H1 (cell line): ENCODE measurements at regions not wholly inside any gene's neighbourhood (a gene's known extent, or its start where the extent isn't known, plus 50 kb on each side); places are given as distances from the start of the nearest gene placed in this dataset.

Experiments
- CTCF ChIA-PET: fragments of 300-600 bp; sonication (Branson Sonifier 250); formaldehyde crosslinking; loops from one replicate; lab custom pipeline; 2021; ENCODE audit not compliant: partially characterized antibody; lab: Charles Lee
- POLR2A ChIA-PET: fragments of 300-600 bp; sonication (Branson Sonifier 250); formaldehyde crosslinking; loops from one replicate; lab custom pipeline; 2021; ENCODE audit warnings: inconsistent platforms; ENCODE audit not compliant: partially characterized antibody; lab: Charles Lee
- DNase-seq, 2 experiments: peaks; one replicate each; pipeline versions ENCODE4 v3.0.0 to v3.0.0-alpha.2; 2010 to 2022; ENCODE audit warnings: low spot score in 2 of 2, low read depth in 1 of 2, mixed read lengths in 1 of 2
- FAIRE-seq: peaks from 2 replicates; lab custom pipeline; 2011; peaks lifted over from hg19 to GRCh38; lab: Jason Lieb, UNC
- H2AFZ ChIP-seq: 2 replicates; pipeline ENCODE4 v1.8.1; 2012; ENCODE audit warnings: low read length, inconsistent platforms
- H2AK5ac ChIP-seq: 2 replicates; pipeline ENCODE4 v1.6.1; 2013; ENCODE audit warnings: low read depth, low read length
- H2BK120ac ChIP-seq: replicated peaks from 2 replicates; pipeline ENCODE3; 2013; ENCODE audit warnings: low read depth, low read length, inconsistent platforms
- H2BK12ac ChIP-seq: 2 replicates; pipeline ENCODE4 v1.6.1; 2013; ENCODE audit warnings: low read depth, low read length
- H2BK15ac ChIP-seq: 2 replicates; pipeline ENCODE4 v1.6.1; 2013; ENCODE audit warnings: low read length
- H2BK20ac ChIP-seq: 2 replicates; pipeline ENCODE4 v1.6.1; 2013; ENCODE audit warnings: low read length
- H2BK5ac ChIP-seq: 2 replicates; pipeline ENCODE4 v1.6.1; 2013; ENCODE audit warnings: low read depth, low read length
- H3K14ac ChIP-seq: 2 replicates; pipeline ENCODE4 v1.6.1; 2013; ENCODE audit warnings: inconsistent platforms; ENCODE audit not compliant: insufficient read length
- H3K18ac ChIP-seq: 2 replicates; pipeline ENCODE4 v1.6.1; 2013; ENCODE audit warnings: low read length; ENCODE audit errors: extremely low read depth
- H3K23ac ChIP-seq: 2 replicates; pipeline ENCODE4 v1.6.1; 2013; ENCODE audit warnings: inconsistent platforms; ENCODE audit not compliant: insufficient read length
- H3K23me2 ChIP-seq: 2 replicates; pipeline ENCODE4 v1.6.1; 2013; ENCODE audit warnings: low read depth, low read length
- H3K27ac ChIP-seq: 2 replicates; pipeline ENCODE4 v1.6.1; 2011; ENCODE audit warnings: low read depth, low read length, inconsistent platforms
- H3K27me3 ChIP-seq, 4 experiments: replicated peaks in 1 of 4; 1 replicate in 1 of 4; 2 replicates in 3 of 4; pipeline versions ENCODE4 v1.6.1 to v1.8.1; 2011 to 2013; ENCODE audit warnings: low read length in 3 of 4, mild to moderate bottlenecking in 3 of 4, inconsistent platforms in 2 of 4, mixed read lengths in 2 of 4, moderate library complexity in 1 of 4; ENCODE audit not compliant: control insufficient read depth in 3 of 4, insufficient read depth in 3 of 4; ENCODE audit errors: extremely low read depth in 1 of 4
- H3K36me3 ChIP-seq, 4 experiments: 2 replicates each; pipeline versions ENCODE4 v1.6.1 to v1.8.1; 2011 to 2013; ENCODE audit warnings: mild to moderate bottlenecking in 4 of 4, low read length in 3 of 4, moderate library complexity in 2 of 4, control low read depth in 1 of 4, inconsistent platforms in 1 of 4; ENCODE audit not compliant: insufficient read depth in 4 of 4, control insufficient read depth in 2 of 4
- H3K4ac ChIP-seq: replicated peaks from 2 replicates; pipeline ENCODE3; 2013; ENCODE audit warnings: low read length, low read depth, mixed read lengths, inconsistent platforms; ENCODE audit not compliant: insufficient read length
- H3K4me1 ChIP-seq, 4 experiments: replicated peaks in 1 of 4; 1 replicate in 1 of 4; 2 replicates in 3 of 4; pipeline versions ENCODE4 v1.6.1 to v1.8.1; 2011 to 2013; ENCODE audit warnings: low read length in 3 of 4, inconsistent platforms in 2 of 4, mixed read lengths in 1 of 4; ENCODE audit not compliant: insufficient read depth in 4 of 4, control insufficient read depth in 3 of 4
- H3K4me2 ChIP-seq, 2 experiments: 2 replicates each; pipeline versions ENCODE4 v1.6.1 to v1.8.1; 2011 to 2013; ENCODE audit warnings: low read depth in 2 of 2, low read length in 2 of 2, control low read depth in 1 of 2, inconsistent platforms in 1 of 2, mild to moderate bottlenecking in 1 of 2; ENCODE audit not compliant: insufficient read depth in 1 of 2
- H3K4me3 ChIP-seq, 4 experiments: fragments of 200-600, 300-600 bp in 1 of 4; sonication (generic), shearing (Covaris generic), sonication (Bioruptor Twin) in 1 of 4; 2 replicates each; pipeline versions ENCODE4 v1.5.1 to v1.8.1; 2011 to 2016; ENCODE audit warnings: low read length in 4 of 4, low read depth in 3 of 4, control low read depth in 2 of 4, inconsistent platforms in 2 of 4, mild to moderate bottlenecking in 2 of 4, mixed read lengths in 1 of 4, moderate library complexity in 1 of 4; ENCODE audit not compliant: insufficient read depth in 2 of 4; ENCODE audit errors: extremely low read depth in 1 of 4
- H3K56ac ChIP-seq: replicated peaks from 2 replicates; pipeline ENCODE3; 2013; ENCODE audit warnings: low read depth, mild to moderate bottlenecking, mixed read lengths, low read length, inconsistent platforms; ENCODE audit not compliant: insufficient read length
- H3K79me1 ChIP-seq: 2 replicates; pipeline ENCODE4 v1.6.1; 2013; ENCODE audit warnings: low read depth, low read length, control low read depth
- H3K79me2 ChIP-seq, 2 experiments: 2 replicates each; pipeline versions ENCODE4 v1.6.1 to v1.8.1; 2012 to 2013; ENCODE audit warnings: low read length in 2 of 2, mild to moderate bottlenecking in 2 of 2, inconsistent platforms in 1 of 2; ENCODE audit not compliant: insufficient read depth in 2 of 2, control insufficient read depth in 1 of 2
- H3K9ac ChIP-seq, 4 experiments: replicated peaks in 1 of 4; 1 replicate in 1 of 4; 2 replicates in 3 of 4; pipeline versions ENCODE4 v1.6.1 to v1.8.1; 2011 to 2013; ENCODE audit warnings: low read depth in 3 of 4, low read length in 3 of 4, control low read depth in 2 of 4, mild to moderate bottlenecking in 2 of 4, moderate library complexity in 2 of 4, inconsistent platforms in 1 of 4; ENCODE audit errors: extremely low read depth in 1 of 4
- H3K9me3 ChIP-seq, 2 experiments: 2 replicates each; pipeline versions ENCODE4 v1.6.1 to v1.8.1; 2012 to 2013; ENCODE audit warnings: mild to moderate bottlenecking in 2 of 2, moderate library complexity in 2 of 2, control low read depth in 1 of 2, inconsistent platforms in 1 of 2, low read depth in 1 of 2, low read length in 1 of 2, mixed read lengths in 1 of 2; ENCODE audit not compliant: insufficient read depth in 2 of 2
- H4K20me1 ChIP-seq, 2 experiments: replicated peaks in 1 of 2; 2 replicates each; pipeline versions ENCODE3 to v1.8.1; 2011 to 2013; ENCODE audit warnings: inconsistent platforms in 2 of 2, low read length in 2 of 2, mild to moderate bottlenecking in 1 of 2; ENCODE audit not compliant: insufficient read depth in 2 of 2, control insufficient read depth in 1 of 2
- H4K5ac ChIP-seq: 2 replicates; pipeline ENCODE4 v1.6.1; 2013; ENCODE audit warnings: low read length, low read depth, mixed read lengths, inconsistent platforms; ENCODE audit not compliant: insufficient read length
- H4K8ac ChIP-seq: 2 replicates; pipeline ENCODE4 v1.8.0; 2013; ENCODE audit warnings: mild to moderate bottlenecking, moderate library complexity, low read length, inconsistent platforms; ENCODE audit not compliant: insufficient read depth; ENCODE audit errors: extremely low read depth
- H4K91ac ChIP-seq: replicated peaks from 2 replicates; pipeline ENCODE3; 2013; ENCODE audit warnings: low read length, mixed read lengths, inconsistent platforms; ENCODE audit not compliant: insufficient read length
- BACH1 ChIP-seq: IDR thresholded peaks from 2 replicates; pipeline ENCODE4 v1.6.1; 2012; ENCODE audit warnings: low read length, improper control_type of control experiment
- GABPA ChIP-seq: IDR thresholded peaks from 2 replicates; pipeline ENCODE4 v1.6.1; 2011; ENCODE audit warnings: mild to moderate bottlenecking, low read length, moderate library complexity, borderline replicate concordance; ENCODE audit not compliant: insufficient read depth
- JUND ChIP-seq: IDR thresholded peaks from 2 replicates; pipeline ENCODE4 v1.6.1; 2011; ENCODE audit warnings: mild to moderate bottlenecking, improper control_type of control experiment, low read length
- MAFK ChIP-seq: IDR thresholded peaks from 2 replicates; pipeline ENCODE4 v1.6.1; 2012; ENCODE audit warnings: low read depth, mild to moderate bottlenecking, improper control_type of control experiment, low read length
- POLR2A ChIP-seq, 2 experiments: IDR thresholded peaks; 1 replicate in 1 of 2; 2 replicates in 1 of 2; pipeline ENCODE4 v1.6.1; 2011; ENCODE audit warnings: low read depth in 2 of 2, low read length in 2 of 2, mild to moderate bottlenecking in 2 of 2; ENCODE audit errors: control extremely low read depth in 1 of 2
- POLR2AphosphoS5 ChIP-seq: IDR thresholded peaks from 2 replicates; pipeline ENCODE4 v1.6.1; 2011; ENCODE audit warnings: low read depth, low read length
- RAD21 ChIP-seq, 2 experiments: IDR thresholded peaks in 1 of 2; conservative IDR thresholded peaks in 1 of 2; 2 replicates each; pipeline ENCODE4 v1.6.1; 2011; ENCODE audit warnings: low read depth in 2 of 2, low read length in 2 of 2, improper control_type of control experiment in 1 of 2, inconsistent platforms in 1 of 2, mild to moderate bottlenecking in 1 of 2, moderate library complexity in 1 of 2
- WGBS, 2 experiments: shearing (Covaris generic) in 1 of 2; methylation state at CpG; one replicate each; pipeline versions ENCODE4 v1.1.6 to v1.1.7; 2013 to 2015; ENCODE audit warnings: low lambda C conversion rate in 2 of 2, mixed read lengths in 2 of 2, inconsistent platforms in 1 of 2, low coverage in 1 of 2, missing lambda C conversion rate in 1 of 2; ENCODE audit not compliant: insufficient replicate concordance in 2 of 2, insufficient coverage in 1 of 2, insufficient read length in 1 of 2; ENCODE audit errors: extremely low coverage in 1 of 2, missing lambda C conversion rate in 1 of 2; 5-methylcytosine and 5-hydroxymethylcytosine counted together

DNA sequence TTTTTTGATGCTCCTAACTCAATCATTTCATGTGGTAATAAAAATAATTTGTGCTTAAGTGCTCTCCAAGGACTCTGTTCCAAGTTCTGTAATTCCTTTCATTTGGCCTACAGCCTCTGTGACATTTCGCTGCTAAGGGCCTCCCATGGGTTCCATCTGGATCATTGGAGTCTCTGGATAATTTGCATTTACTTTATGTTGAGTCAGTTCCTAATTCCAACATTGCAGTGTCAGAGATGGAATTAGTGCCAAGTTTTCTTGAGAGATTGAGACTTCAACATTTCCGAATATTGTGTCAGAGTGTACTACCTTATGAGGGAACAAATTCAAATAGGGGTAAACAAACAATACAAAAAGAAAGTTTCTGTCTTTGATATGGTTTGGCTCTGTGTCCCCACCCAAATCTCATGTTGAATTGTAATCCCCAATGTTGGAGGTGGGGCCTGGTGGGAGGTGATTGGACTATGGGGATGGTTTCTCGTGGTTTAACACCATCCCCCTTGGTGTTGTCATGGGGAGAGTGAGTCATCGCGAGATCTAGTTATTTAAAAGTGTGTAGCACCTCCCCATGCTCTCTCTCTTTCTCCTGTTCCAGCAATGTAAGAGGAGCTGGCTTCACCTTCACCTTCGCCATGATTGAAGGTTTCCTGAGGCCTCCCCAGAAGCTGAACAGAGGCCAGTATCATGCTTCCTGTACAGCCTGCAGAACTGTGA is 244.1 kb upstream of the TBX18 start:
- H3K27me3 ChIP-seq = no peaks in the 10 kb centered on the region
- FAIRE-seq = no peak
- POLR2A ChIA-PET = no interaction called here
- TF ChIP-seq RAD21 (IDR thresholded peaks at IDR 0.05 in 1 of 2, conservative IDR thresholded peaks at IDR 0.05 in 1 of 2; ENCODE audit: low read depth in 2 of 2, low read length in 2 of 2) (no peak), POLR2AphosphoS5 (no peak), BACH1 (no peak), JUND (peak; percentile 78), MAFK (no peak), GABPA (no peak), POLR2A (IDR thresholded peaks at IDR 0.05; ENCODE audit: control extremely low read depth in 1 of 2, low read depth in 2 of 2, low read length in 2 of 2) (no peak)

More for the DNA sequence above, 244.1 kb upstream of the TBX18 start:
- no peak overlapping the region for H4K91ac ChIP-seq
- H2BK12ac ChIP-seq = no peak overlapping the region
- H4K5ac ChIP-seq = no peak overlapping the region
- CTCF ChIA-PET = no interaction called here
- no peak overlapping the region for H3K56ac ChIP-seq
- H3K14ac ChIP-seq = no peak overlapping the region
- no peak overlapping the region for H2BK5ac ChIP-seq
- H3K36me3 ChIP-seq = no peaks in the 10 kb centered on the region
- WGBS, 2 experiments = 90% methylated on average over 6 of the region's 6 CpGs; no CpG with 5 or more reads in 1 of the 2 experiments
- no peaks in the 10 kb centered on the region for H3K9me3 ChIP-seq
- H3K9ac ChIP-seq = no peak overlapping the region
- H3K79me2 ChIP-seq = no peaks in the 10 kb centered on the region
- no peak overlapping the region for H3K4me2 ChIP-seq
- no peak for DNase-seq
- H2AK5ac ChIP-seq = no peak overlapping the region
- H3K23me2 ChIP-seq = no peaks in the 10 kb centered on the region
- no peak overlapping the region for H2AFZ ChIP-seq
- H3K4me3 ChIP-seq = no peak overlapping the region
- no peak overlapping the region for H3K18ac ChIP-seq
- H2BK120ac ChIP-seq = no peak overlapping the region
- H3K23ac ChIP-seq = no peak overlapping the region
- H3K27ac ChIP-seq = no peak overlapping the region
- H3K4ac ChIP-seq = no peak overlapping the region
- peak overlapping the region; percentile 44; the same call in 1 of the 2 replicates for H2BK20ac ChIP-seq
- H3K4me1 ChIP-seq = peaks cover 1 to 11% (median 6%) of the 10 kb centered on the region in 4 experiments; a peak in 5 of 7 replicates
- no peaks in the 10 kb centered on the region for H4K20me1 ChIP-seq
- H4K8ac ChIP-seq = no peak overlapping the region
- H2BK15ac ChIP-seq = no peak overlapping the region
- no peaks in the 10 kb centered on the region for H3K79me1 ChIP-seq
